ENCODE measurements at regions not wholly inside any gene's neighbourhood (a gene's known extent, or its start where the extent isn't known, plus 50 kb on each side); places are given as distances from the start of the nearest gene placed in this dataset.

DNA sequence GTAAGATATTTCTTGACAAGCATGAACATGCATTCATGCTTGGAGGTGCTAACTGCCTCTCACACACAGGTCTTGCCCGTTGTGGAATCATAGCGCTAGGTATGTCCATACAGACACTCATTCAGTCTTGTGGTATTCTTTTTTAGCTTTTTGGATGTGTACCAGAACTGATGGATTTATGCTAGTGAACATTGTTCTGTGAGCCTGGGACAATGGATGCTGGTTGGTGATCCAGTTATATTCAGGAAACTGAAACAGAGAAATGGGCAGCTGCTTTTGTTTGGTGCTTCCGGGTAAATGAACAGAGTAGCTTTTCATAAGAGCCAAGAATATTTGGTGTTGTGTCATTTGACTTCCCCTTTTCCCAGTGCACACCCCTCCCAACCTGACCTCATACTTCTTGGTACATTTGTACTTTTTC lies 78.9 kb upstream of the SLC4A4 start:
- 50 to 68% methylated on average over 3 of the region's 3 CpGs for WGBS, 2 donors (ENCODE audit: low coverage in 1 of 2)
- ATAC-seq = peak; percentile 76
- Histone ChIP-seq H3K9me3 (no peaks in the 10 kb centered on the region), H3K27me3 (no peaks in the 10 kb centered on the region), H3K36me3 (no peaks in the 10 kb centered on the region), H3K27ac (no peak overlapping the region), H3K4me3 (no peak overlapping the region), H3K4me1 (peaks cover 0 to 18% (median 0%) of the 10 kb centered on the region in 3 donors)
- TF ChIP-seq CTCF (IDR thresholded peaks at IDR 0.05) (no peak), POLR2AphosphoS5 (IDR thresholded peaks at IDR 0.05) (no peak), EP300 (IDR thresholded peaks at IDR 0.05) (no peak)

DNA sequence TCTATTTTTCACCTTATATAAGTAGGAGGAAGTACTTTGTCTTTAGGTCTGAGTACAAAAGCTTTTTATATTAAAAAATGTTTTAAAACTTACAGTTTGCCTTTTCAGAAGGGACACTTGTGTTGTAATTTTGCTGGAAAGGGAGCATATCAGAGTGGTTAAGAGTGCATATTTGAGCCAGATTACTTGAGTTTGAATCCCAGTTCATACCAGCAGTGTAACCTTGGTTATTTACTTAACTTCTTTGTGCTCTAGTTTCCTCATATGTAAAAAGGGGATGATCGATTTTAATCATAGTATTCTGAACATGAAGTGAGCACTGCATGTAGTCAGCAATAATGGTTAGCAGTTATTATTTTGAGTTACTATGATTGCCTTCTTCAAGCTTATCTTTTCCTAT lies 78.3 kb upstream of the SLC4A4 start:
- 40 to 86% methylated on average over 1 of the region's 1 CpG for WGBS, 2 donors (ENCODE audit: low coverage in 1 of 2)
- no peak overlapping the region for H3K4me3 ChIP-seq
- H3K9me3 ChIP-seq = no peaks in the 10 kb centered on the region
- no peak for TF ChIP-seq EP300 (IDR thresholded peaks at IDR 0.05)
- no peak for TF ChIP-seq CTCF (IDR thresholded peaks at IDR 0.05)
- TF ChIP-seq POLR2A (IDR thresholded peaks at IDR 0.05) = no peak
- TF ChIP-seq POLR2AphosphoS5 (IDR thresholded peaks at IDR 0.05) = no peak
- H3K27me3 ChIP-seq = no peaks in the 10 kb centered on the region
- H3K36me3 ChIP-seq = no peaks in the 10 kb centered on the region
- peaks cover 0 to 18% (median 0%) of the 10 kb centered on the region in 3 donors for H3K4me1 ChIP-seq
- H3K27ac ChIP-seq = no peak overlapping the region
- no peak for ATAC-seq

DNA sequence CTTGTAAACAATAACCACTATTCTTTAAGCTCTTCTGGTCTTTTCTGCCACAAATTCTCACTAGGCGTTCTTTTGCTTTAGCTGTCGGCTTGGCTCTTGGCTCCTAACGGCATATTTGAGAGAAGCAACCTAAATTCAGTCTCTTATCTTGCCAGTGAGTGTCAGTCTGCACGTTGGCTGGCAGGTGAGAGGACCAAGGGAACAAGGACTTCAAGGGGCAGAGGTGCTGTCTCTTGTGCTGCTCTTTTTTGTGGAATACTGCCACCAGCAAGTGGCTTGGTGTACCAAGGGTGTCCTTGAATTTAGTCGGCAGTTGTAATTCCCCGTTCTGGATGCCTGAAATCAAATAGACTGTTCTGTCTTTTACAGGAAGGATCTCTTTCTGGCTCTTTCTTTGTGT lies 77.8 kb upstream of the SLC4A4 start:
- no peak for TF ChIP-seq POLR2A (IDR thresholded peaks at IDR 0.05)
- TF ChIP-seq POLR2AphosphoS5 (IDR thresholded peaks at IDR 0.05) = no peak
- no peak for TF ChIP-seq EP300 (IDR thresholded peaks at IDR 0.05)
- no peak for TF ChIP-seq CTCF (IDR thresholded peaks at IDR 0.05)
- H3K9me3 ChIP-seq = no peaks in the 10 kb centered on the region
- no peaks in the 10 kb centered on the region for H3K36me3 ChIP-seq
- peaks cover 0 to 18% (median 0%) of the 10 kb centered on the region in 3 donors for H3K4me1 ChIP-seq
- no peak overlapping the region for H3K4me3 ChIP-seq
- 56% methylated on average over 6 of the region's 6 CpGs; no CpG with 5 or more reads in 1 of the 2 donors for WGBS, 2 donors (ENCODE audit: low coverage in 1 of 2)
- ATAC-seq = no peak
- H3K27ac ChIP-seq = no peak overlapping the region
- H3K27me3 ChIP-seq = no peaks in the 10 kb centered on the region

- Histone ChIP-seq H3K4me1 (peaks cover 0 to 18% (median 0%) of the 10 kb centered on the region in 3 donors), H3K4me3 (no peak overlapping the region), H3K27me3 (no peaks in the 10 kb centered on the region), H3K36me3 (no peaks in the 10 kb centered on the region), H3K9me3 (no peaks in the 10 kb centered on the region), H3K27ac (no peak overlapping the region)
- no peak for ATAC-seq
- WGBS, 2 donors (ENCODE audit: low coverage in 1 of 2) = 52 to 55% methylated on average over 3 of the region's 3 CpGs
- TF ChIP-seq CTCF (IDR thresholded peaks at IDR 0.05) = no peak
- TF ChIP-seq POLR2AphosphoS5 (IDR thresholded peaks at IDR 0.05) = no peak
- no peak for TF ChIP-seq EP300 (IDR thresholded peaks at IDR 0.05)
- no peak for TF ChIP-seq POLR2A (IDR thresholded peaks at IDR 0.05)
Observed at GRCh38 chr4:71261633-71262121, 77.1 kb upstream of the SLC4A4 start.

DNA sequence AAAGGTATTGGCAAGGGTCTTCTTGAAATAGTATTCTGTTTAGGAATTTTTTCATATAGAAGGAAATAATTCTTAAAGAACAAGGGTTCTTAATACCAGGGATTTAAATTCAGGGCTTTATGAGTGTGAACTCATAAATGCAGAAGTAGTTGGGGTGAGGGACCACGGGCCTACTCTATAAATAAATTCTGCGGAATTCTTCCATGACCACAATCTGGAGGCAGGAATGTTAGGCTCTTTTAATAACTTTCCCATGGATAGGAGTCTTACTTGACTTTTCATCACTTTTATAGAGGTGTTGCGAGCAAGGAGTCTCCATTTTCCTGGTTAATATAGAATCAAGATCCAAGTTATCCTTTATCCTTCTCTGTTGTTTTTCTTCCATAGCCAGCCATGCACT lies 76.7 kb upstream of the SLC4A4 start:
- no peak overlapping the region for H3K27ac ChIP-seq
- 60 to 78% methylated on average over 3 of the region's 3 CpGs for WGBS, 2 donors (ENCODE audit: low coverage in 1 of 2)

More for the DNA sequence above, 76.7 kb upstream of the SLC4A4 start:
- Histone ChIP-seq H3K4me1 (peaks cover 0 to 18% (median 0%) of the 10 kb centered on the region in 3 donors), H3K9me3 (no peaks in the 10 kb centered on the region), H3K36me3 (no peaks in the 10 kb centered on the region), H3K27me3 (no peaks in the 10 kb centered on the region), H3K4me3 (no peak overlapping the region)
- no peak for TF ChIP-seq CTCF (IDR thresholded peaks at IDR 0.05)
- no peak for TF ChIP-seq POLR2AphosphoS5 (IDR thresholded peaks at IDR 0.05)
- no peak for TF ChIP-seq POLR2A (IDR thresholded peaks at IDR 0.05)
- no peak for TF ChIP-seq EP300 (IDR thresholded peaks at IDR 0.05)
- no peak for ATAC-seq

All from gastroesophageal sphincter (tissue), 4 donors.